ENCODE measurements at regions not wholly inside any gene's neighbourhood (a gene's known extent, or its start where the extent isn't known, plus 50 kb on each side); places are given as distances from the start of the nearest gene placed in this dataset.
"Not testable (repeated sequence)": the region's sequence is repeated elsewhere in the genome, so short reads cannot be mapped to it uniquely, and the experiment has no call there.

- not testable (repeated sequence) for DNase-seq
These were observed 1065.1 kb downstream of the RPIA start for GRCh38 chr2:89756616-89757015.

GRCh38 chr2:89758332-89759026 is 1067.0 kb downstream of the RPIA start:
- not testable (repeated sequence) for DNase-seq

DNA sequence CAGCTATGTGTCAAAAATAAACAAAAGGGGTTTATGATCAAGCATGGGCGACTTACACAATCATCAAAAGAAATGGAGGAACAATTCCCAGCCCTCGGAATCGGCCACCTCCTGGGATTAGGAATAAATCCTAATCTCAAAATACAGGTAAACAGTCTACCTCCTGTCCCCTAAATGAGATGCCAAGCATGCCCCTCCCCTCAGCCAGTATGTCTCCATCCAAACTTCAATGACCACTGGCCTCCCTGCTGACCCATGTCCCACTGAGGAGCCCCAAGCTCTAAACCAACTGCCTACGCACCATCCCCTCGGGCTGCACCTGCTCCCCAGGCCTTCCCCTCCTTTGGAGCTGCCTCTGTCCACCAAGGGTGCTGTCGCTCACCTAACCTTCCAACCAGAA is 1069.3 kb downstream of the RPIA start:
- not testable (repeated sequence) for DNase-seq

GRCh38 chr2:89761171-89761570 is 1069.7 kb downstream of the RPIA start:
- not testable (repeated sequence) for DNase-seq

DNA sequence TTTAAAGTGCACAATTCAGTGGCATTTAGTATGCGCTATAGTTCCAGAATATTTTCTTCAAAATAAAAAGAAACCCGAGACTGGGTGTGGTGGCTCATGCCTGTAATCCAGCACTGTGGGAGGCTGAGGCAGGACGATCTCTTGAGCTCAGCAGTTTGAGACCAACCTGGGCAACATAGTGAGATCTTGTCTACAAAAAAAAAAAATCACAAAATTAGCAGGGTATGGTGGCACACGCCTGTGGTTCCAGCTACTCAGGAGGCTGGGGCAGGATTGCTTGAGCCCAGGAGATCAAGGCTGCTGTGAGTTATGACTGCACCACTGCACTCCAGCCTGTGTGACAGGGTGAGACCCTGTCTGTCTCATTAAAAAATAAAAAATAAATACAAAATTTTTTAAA is 1070.4 kb downstream of the RPIA start:
- not testable (repeated sequence) for DNase-seq

- DNase-seq = not testable (repeated sequence)
These were observed 1071.2 kb downstream of the RPIA start for GRCh38 chr2:89762461-89763253.

GRCh38 chr2:89763254-89763580 is 1071.7 kb downstream of the RPIA start:
- DNase-seq = no peak

GRCh38 chr2:89763581-89764485 is 1072.4 kb downstream of the RPIA start:
- no peak for DNase-seq

DNA sequence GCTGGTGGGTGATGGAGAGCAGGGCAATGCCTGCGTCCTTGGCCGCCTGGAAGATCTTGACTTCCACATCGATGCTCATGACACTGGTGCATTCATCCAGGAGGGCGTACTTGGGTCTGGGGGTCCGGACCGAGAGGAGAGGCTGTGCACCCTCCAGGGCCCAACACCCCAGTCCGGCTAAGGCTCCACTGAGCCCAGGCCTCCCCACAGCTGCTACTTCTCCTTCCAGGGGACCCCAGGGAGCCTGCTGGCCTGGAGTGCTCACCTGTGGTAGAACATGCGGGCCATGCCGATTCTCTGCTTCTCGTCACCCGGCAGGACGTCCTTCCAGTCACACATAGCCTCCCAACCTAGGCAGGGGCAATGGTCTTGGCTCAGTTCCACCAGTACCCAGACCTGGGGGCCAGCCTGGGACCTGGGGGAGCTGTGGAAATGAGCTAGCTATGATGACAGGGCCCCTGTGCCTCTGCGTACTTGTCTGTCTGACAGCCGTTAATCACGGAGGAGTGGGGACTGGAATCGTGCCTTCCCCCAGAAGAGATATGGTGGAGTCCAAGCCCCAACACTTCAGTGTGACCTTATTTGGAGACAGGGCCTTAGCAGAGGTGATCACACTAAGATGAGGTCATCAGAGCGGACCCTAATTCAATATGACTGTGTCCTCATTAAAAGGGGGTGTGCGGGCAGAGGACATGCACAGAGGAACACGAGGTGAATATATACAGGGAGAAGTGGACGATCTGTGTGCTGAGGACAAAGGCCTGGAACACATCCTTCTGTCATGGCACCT is 1073.3 kb downstream of the RPIA start:
- not testable (repeated sequence) for DNase-seq

- not testable (repeated sequence) for DNase-seq
These were observed 1073.9 kb downstream of the RPIA start for GRCh38 chr2:89765361-89765718.

- not testable (repeated sequence) for DNase-seq
These were observed 1074.9 kb downstream of the RPIA start for GRCh38 chr2:89766141-89766990.

- DNase-seq = not testable (repeated sequence)
These were observed 1075.6 kb downstream of the RPIA start for GRCh38 chr2:89767058-89767457.

DNA sequence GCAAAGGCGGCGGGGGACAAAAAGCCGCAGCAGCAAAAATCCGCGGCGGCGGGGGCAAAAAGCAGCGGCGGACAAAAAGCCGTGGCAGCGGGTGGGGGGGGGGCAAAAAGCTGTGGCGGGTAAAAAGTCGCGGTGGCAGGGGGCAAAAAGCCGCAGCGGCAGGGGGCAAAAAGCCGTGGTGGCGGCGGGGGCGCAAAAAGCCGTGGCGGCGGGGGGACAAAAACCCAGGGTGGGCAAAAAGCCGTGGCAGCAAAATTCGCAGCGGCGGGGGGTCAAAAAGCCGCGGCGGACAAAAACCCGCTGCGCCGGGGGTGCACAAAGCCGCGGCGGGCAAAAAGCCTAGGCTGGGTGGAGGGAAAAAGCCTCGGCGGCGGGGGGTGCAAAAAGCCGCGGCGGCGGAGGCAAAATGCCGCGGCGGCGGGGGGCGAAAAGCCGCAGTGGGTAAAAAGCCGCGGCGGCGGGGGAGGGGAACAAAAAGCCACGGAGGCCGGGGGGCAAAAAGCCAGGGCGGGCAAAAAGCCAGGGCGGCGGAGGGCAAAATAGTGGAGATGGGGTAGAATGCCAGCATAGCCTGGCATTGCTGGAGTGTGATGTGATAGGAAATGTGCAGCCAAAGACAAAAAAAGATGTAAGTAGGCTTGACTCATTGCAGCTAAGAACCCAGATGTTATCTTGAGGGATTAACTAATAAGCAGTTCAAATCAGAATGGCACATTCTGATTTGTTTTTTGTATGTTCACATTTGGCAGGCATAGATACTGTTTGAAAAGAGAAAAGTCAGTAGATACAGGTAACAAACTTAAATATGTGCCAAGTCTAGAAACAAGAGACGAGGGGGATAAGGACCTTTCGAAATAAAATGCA is 1076.3 kb downstream of the RPIA start:
- DNase-seq = no peak

GRCh38 chr2:89775885-89776284 is 1084.4 kb downstream of the RPIA start:
- DNase-seq = no peak

DNA sequence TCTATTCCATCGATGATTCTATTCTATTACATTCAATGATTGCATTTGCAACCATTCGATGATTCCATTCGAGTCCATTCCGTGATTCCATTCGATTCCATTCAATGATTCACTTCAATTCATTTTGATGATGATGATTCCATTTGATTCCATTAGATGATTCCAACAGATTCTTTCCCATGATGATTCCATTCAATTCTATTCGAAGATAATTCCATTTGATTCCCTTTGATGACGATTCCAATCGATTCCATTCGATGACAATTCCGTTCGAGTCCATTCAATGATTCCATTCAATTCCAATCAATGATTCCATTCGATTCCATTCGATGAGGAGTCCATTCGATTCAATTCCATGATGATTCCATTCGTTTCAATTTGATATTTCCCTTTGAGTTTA is 1088.8 kb downstream of the RPIA start:
- no peak for DNase-seq

DNA sequence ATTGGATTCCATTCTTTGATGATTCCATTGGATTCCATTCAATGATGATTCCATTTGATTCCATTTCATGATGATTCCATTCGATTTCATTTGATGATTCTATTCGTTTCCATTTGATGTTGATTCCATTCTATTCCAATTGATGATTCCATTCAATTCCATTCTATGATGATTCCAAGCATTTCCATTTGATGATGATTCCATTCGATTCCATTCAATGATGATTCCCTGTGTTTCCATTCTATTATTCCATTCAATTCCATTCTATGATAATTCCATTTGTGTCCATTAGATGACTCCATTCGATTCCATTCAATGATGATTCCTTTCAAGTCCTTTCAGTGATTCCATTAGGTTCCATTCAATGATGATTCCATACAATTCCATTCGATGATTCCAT is 1090.5 kb downstream of the RPIA start:
- DNase-seq = no peak

GRCh38 chr2:89784960-89785359 is 1093.5 kb downstream of the RPIA start:
- no peak for DNase-seq

- not testable (repeated sequence) for DNase-seq
These were observed 1094.1 kb downstream of the RPIA start for GRCh38 chr2:89785528-89785927.

- not testable (repeated sequence) for DNase-seq
These were observed 1095.2 kb downstream of the RPIA start for GRCh38 chr2:89786642-89787041.

- not testable (repeated sequence) for DNase-seq
These were observed 1104.1 kb downstream of the RPIA start for GRCh38 chr2:89795530-89795929.
